Activated T-cell treated with anti-CD3 and anti-CD28 coated beads, Interleukin-2, amount 50 U/mL, for 48 hours (primary cell): ENCODE measurements at regions not wholly inside any gene's neighbourhood (a gene's known extent, or its start where the extent isn't known, plus 50 kb on each side); places are given as distances from the start of the nearest gene placed in this dataset.

Experiments used
- DNase-seq, 2 experiments: peaks; one replicate each; pipeline ENCODE4 v3.0.0-alpha.2; 2020

- DNase-seq: no peak
Measured at GRCh38 chr9:81244631-81245030, 444.7 kb downstream of the TLE1 start.

- DNase-seq: no peak
Measured at GRCh38 chr9:81242866-81243265, 446.5 kb downstream of the TLE1 start.

- no peak for DNase-seq
Measured at GRCh38 chr9:81239388-81239787, 450.0 kb downstream of the TLE1 start.

GRCh38 chr9:81237565-81238231, 451.6 kb downstream of the TLE1 start:
- DNase-seq: no peak

GRCh38 chr9:81234924-81235610, 454.3 kb downstream of the TLE1 start:
- no peak for DNase-seq

- no peak for DNase-seq
Measured at GRCh38 chr9:81231011-81231410, 458.3 kb downstream of the TLE1 start.

GRCh38 chr9:81227507-81228245, 461.7 kb downstream of the TLE1 start:
- no peak for DNase-seq

- no peak for DNase-seq
Measured at GRCh38 chr9:81225596-81225995, 463.8 kb downstream of the TLE1 start.

- DNase-seq: no peak
Measured at GRCh38 chr9:81224166-81225081, 464.9 kb downstream of the TLE1 start.

GRCh38 chr9:81214975-81215374, 474.4 kb downstream of the TLE1 start:
- no peak for DNase-seq

GRCh38 chr9:81213456-81213855, 475.9 kb downstream of the TLE1 start:
- DNase-seq: no peak

- DNase-seq: no peak
Measured at GRCh38 chr9:81211741-81212140, 477.6 kb downstream of the TLE1 start.

- no peak for DNase-seq
Measured at GRCh38 chr9:81207651-81208050, 481.7 kb downstream of the TLE1 start.

- DNase-seq: no peak
Measured at GRCh38 chr9:81202292-81202691, 487.1 kb downstream of the TLE1 start.

GRCh38 chr9:81195206-81195605, 494.1 kb downstream of the TLE1 start:
- no peak for DNase-seq

GRCh38 chr9:81193362-81194339, 495.7 kb downstream of the TLE1 start:
- DNase-seq: no peak

GRCh38 chr9:81191222-81191621, 498.1 kb downstream of the TLE1 start:
- no peak for DNase-seq

- DNase-seq: no peak
Measured at GRCh38 chr9:81190659-81191058, 498.7 kb downstream of the TLE1 start.

- DNase-seq: no peak
Measured at GRCh38 chr9:81183761-81184160, 505.6 kb downstream of the TLE1 start.

GRCh38 chr9:81182431-81182830, 506.9 kb downstream of the TLE1 start:
- no peak for DNase-seq

GRCh38 chr9:81174023-81174422, 515.3 kb downstream of the TLE1 start:
- no peak for DNase-seq

- no peak for DNase-seq
Measured at GRCh38 chr9:81171689-81172088, 517.7 kb downstream of the TLE1 start.
